Neutrophil (primary cell): ENCODE measurements at regions not wholly inside any gene's neighbourhood (a gene's known extent, or its start where the extent isn't known, plus 50 kb on each side); places are given as distances from the start of the nearest gene placed in this dataset.

ENCODE experiments used
- H3K27ac ChIP-seq: fragments of 200-600 bp; sonication (generic); 2 replicates; pipeline ENCODE4 v1.5.1; 2016; ENCODE audit warnings: mild to moderate bottlenecking, moderate library complexity
- H3K27me3 ChIP-seq: fragments of 200-600 bp; sonication (generic); 2 replicates; pipeline ENCODE4 v1.6.0; 2016; ENCODE audit warnings: mild to moderate bottlenecking
- H3K36me3 ChIP-seq: fragments of 200-600 bp; sonication (generic); 2 replicates; pipeline ENCODE4 v1.5.1; 2017
- H3K4me1 ChIP-seq, 2 experiments: fragments of 200-600 bp in 1 of 2; sonication (generic) in 1 of 2; 1 replicate in 1 of 2; 2 replicates in 1 of 2; pipeline versions ENCODE4 v1.5.1 to v1.6.1; 2013 to 2016; ENCODE audit warnings: low read depth in 1 of 2, low read length in 1 of 2, mild to moderate bottlenecking in 1 of 2, moderate library complexity in 1 of 2; ENCODE audit not compliant: control insufficient read depth in 1 of 2, insufficient read depth in 1 of 2
- H3K4me3 ChIP-seq, 2 experiments: fragments of 200-600 bp in 1 of 2; sonication (generic) in 1 of 2; 1 replicate in 1 of 2; 2 replicates in 1 of 2; pipeline ENCODE4 v1.5.1; 2013 to 2016; ENCODE audit warnings: low read depth in 1 of 2, low read length in 1 of 2, mild to moderate bottlenecking in 1 of 2, moderate library complexity in 1 of 2
- H3K9me3 ChIP-seq: fragments of 200-600 bp; sonication (generic); 2 replicates; pipeline ENCODE4 v1.5.1; 2016
- CTCF ChIP-seq: fragments of 200-600 bp; sonication (generic); IDR thresholded peaks from 2 replicates; pipeline ENCODE4 v1.5.1; 2016; ENCODE audit warnings: antibody characterized with exemption

GRCh38 chr5:125005266-125005665 lies 258.8 kb upstream of the ZNF608 start:
- no peak for TF ChIP-seq CTCF
- Histone ChIP-seq H3K27me3 (peaks cover 15% of the 10 kb centered on the region), H3K9me3 (no peaks in the 10 kb centered on the region), H3K4me1 (no peaks in the 10 kb centered on the region), H3K36me3 (no peaks in the 10 kb centered on the region), H3K27ac (no peak overlapping the region), H3K4me3 (no peak overlapping the region)

GRCh38 chr5:125006011-125006685 lies 259.7 kb upstream of the ZNF608 start:
- TF ChIP-seq CTCF = no peak
- no peak overlapping the region for H3K27ac ChIP-seq

GRCh38 chr5:125010356-125010755 lies 263.9 kb upstream of the ZNF608 start:
- no peak overlapping the region for H3K4me3 ChIP-seq
- no peaks in the 10 kb centered on the region for H3K4me1 ChIP-seq
- H3K27ac ChIP-seq = no peak overlapping the region
- H3K9me3 ChIP-seq = no peaks in the 10 kb centered on the region
- H3K27me3 ChIP-seq = no peaks in the 10 kb centered on the region
- H3K36me3 ChIP-seq = no peaks in the 10 kb centered on the region
- TF ChIP-seq CTCF = no peak

More at GRCh38 chr5:125006011-125006685, 259.7 kb upstream of the ZNF608 start:
- Histone ChIP-seq H3K9me3 (no peaks in the 10 kb centered on the region), H3K27me3 (peaks cover 15% of the 10 kb centered on the region), H3K36me3 (no peaks in the 10 kb centered on the region), H3K4me1 (no peaks in the 10 kb centered on the region), H3K4me3 (no peak overlapping the region)

- H3K4me3 ChIP-seq = no peak overlapping the region
- H3K27me3 ChIP-seq = no peaks in the 10 kb centered on the region
- H3K4me1 ChIP-seq = no peaks in the 10 kb centered on the region
- H3K36me3 ChIP-seq = no peaks in the 10 kb centered on the region
- H3K27ac ChIP-seq = no peak overlapping the region
- TF ChIP-seq CTCF = no peak
- H3K9me3 ChIP-seq = no peaks in the 10 kb centered on the region
Measured at GRCh38 chr5:125011014-125011413, 264.6 kb upstream of the ZNF608 start.

DNA sequence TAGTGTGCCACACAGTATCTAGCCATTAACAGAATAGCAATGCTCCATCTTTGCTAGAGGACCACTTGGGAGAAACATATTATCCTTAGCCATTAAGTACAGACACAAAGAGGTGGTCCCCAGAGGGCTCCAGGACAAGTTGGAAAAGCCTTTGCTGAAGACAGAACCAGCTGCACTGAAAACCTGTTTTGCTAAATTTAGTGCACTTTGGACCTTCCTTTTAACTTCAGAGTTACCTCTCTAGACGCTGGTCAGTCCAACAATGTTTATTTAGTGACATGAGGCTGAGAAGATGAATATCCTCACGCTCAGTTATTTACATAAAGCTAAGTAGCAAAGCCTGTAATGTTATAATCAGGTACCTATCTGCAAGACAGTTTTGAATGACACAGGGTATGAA lies 265.0 kb upstream of the ZNF608 start:
- Histone ChIP-seq H3K36me3 (no peaks in the 10 kb centered on the region), H3K9me3 (no peaks in the 10 kb centered on the region), H3K27me3 (no peaks in the 10 kb centered on the region), H3K27ac (no peak overlapping the region), H3K4me1 (no peaks in the 10 kb centered on the region), H3K4me3 (no peak overlapping the region)
- TF ChIP-seq CTCF = no peak

DNA sequence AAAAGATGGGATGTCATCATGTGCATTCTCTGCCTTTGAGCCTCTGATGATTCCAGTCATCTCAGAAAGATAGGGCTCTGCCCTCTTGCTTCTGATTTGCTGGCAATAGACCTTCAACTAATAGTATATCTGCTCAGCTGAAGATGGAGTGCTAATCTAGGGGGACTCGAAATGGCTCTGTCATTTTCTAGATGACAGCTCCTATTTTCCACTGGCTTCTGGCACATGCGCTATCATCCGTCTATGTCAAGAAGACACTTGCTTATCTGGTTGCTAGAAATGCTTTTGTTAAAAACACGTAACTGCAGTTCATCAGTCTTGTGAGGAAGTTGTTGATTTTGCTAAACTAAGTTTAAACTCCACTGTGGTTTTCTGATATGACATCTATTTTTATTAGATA lies 265.5 kb upstream of the ZNF608 start:
- no peaks in the 10 kb centered on the region for H3K27me3 ChIP-seq
- no peaks in the 10 kb centered on the region for H3K36me3 ChIP-seq
- H3K27ac ChIP-seq = no peak overlapping the region
- H3K4me3 ChIP-seq = no peak overlapping the region
- no peaks in the 10 kb centered on the region for H3K4me1 ChIP-seq
- H3K9me3 ChIP-seq = no peaks in the 10 kb centered on the region
- no peak for TF ChIP-seq CTCF
